Trophoblast cell (in vitro differentiated cells and primary cell): ENCODE measurements at regions not wholly inside any gene's neighbourhood (a gene's known extent, or its start where the extent isn't known, plus 50 kb on each side); places are given as distances from the start of the nearest gene placed in this dataset.

ENCODE experiments used
- DNase-seq, 2 donors: peaks; one replicate each; pipeline ENCODE4 v3.0.0-alpha.2; 2016
- H2AFZ ChIP-seq: 2 replicates; pipeline ENCODE4 v1.6.1; 2013; ENCODE audit warnings: low read length, moderate library complexity, mild to moderate bottlenecking; ENCODE audit not compliant: insufficient read depth, poor library complexity
- H2AK5ac ChIP-seq: 2 replicates; pipeline ENCODE4 v1.6.1; 2013; ENCODE audit warnings: mild to moderate bottlenecking, low read length
- H2BK120ac ChIP-seq: 2 replicates; pipeline ENCODE4 v1.6.1; 2013; ENCODE audit warnings: low read length, mild to moderate bottlenecking, moderate library complexity; ENCODE audit not compliant: insufficient read depth, poor library complexity
- H2BK12ac ChIP-seq: 2 replicates; pipeline ENCODE4 v1.6.1; 2013; ENCODE audit warnings: mild to moderate bottlenecking, low read length, moderate library complexity
- H2BK5ac ChIP-seq: 2 replicates; pipeline ENCODE4 v1.6.1; 2013; ENCODE audit warnings: low read length, low read depth, moderate library complexity, mild to moderate bottlenecking; ENCODE audit not compliant: poor library complexity
- H3K14ac ChIP-seq: 2 replicates; pipeline ENCODE4 v1.6.1; 2013; ENCODE audit warnings: mild to moderate bottlenecking, low read length
- H3K18ac ChIP-seq: 2 replicates; pipeline ENCODE4 v1.6.1; 2013; ENCODE audit warnings: mild to moderate bottlenecking, low read length
- H3K23ac ChIP-seq: 2 replicates; pipeline ENCODE4 v1.6.1; 2013; ENCODE audit warnings: low read length
- H3K27ac ChIP-seq: 2 replicates; pipeline ENCODE4 v1.5.1; 2013; ENCODE audit warnings: low read depth, mild to moderate bottlenecking, inconsistent platforms, low read length, moderate library complexity
- H3K27me3 ChIP-seq: 2 replicates; pipeline ENCODE4 v1.6.1; 2013; ENCODE audit warnings: inconsistent platforms, mild to moderate bottlenecking, low read length, moderate library complexity; ENCODE audit not compliant: insufficient read depth
- H3K36me3 ChIP-seq, 2 experiments: 1 replicate in 1 of 2; 2 replicates in 1 of 2; pipeline ENCODE4 v1.6.1; 2013; ENCODE audit warnings: low read length in 2 of 2, mild to moderate bottlenecking in 2 of 2, moderate library complexity in 1 of 2; ENCODE audit not compliant: insufficient read depth in 2 of 2, control insufficient read depth in 1 of 2
- H3K4ac ChIP-seq: 2 replicates; pipeline ENCODE4 v1.6.1; 2013; ENCODE audit warnings: low read depth, mild to moderate bottlenecking, low read length, moderate library complexity
- H3K4me1 ChIP-seq, 2 experiments: 1 replicate in 1 of 2; 2 replicates in 1 of 2; pipeline ENCODE4 v1.6.1; 2013; ENCODE audit warnings: low read length in 2 of 2, mild to moderate bottlenecking in 2 of 2, moderate library complexity in 1 of 2; ENCODE audit not compliant: insufficient read depth in 2 of 2, control insufficient read depth in 1 of 2
- H3K4me2 ChIP-seq: 2 replicates; pipeline ENCODE4 v1.6.1; 2013; ENCODE audit warnings: inconsistent platforms, mild to moderate bottlenecking, low read length, moderate library complexity
- H3K4me3 ChIP-seq: 2 replicates; pipeline ENCODE4 v1.5.1; 2013; ENCODE audit warnings: mild to moderate bottlenecking, low read depth, low read length, inconsistent platforms
- H3K79me1 ChIP-seq: one replicate; pipeline ENCODE4 v1.6.1; 2013; ENCODE audit warnings: low read length
- H3K79me2 ChIP-seq: 2 replicates; pipeline ENCODE4 v1.6.1; 2013; ENCODE audit warnings: low read length, mild to moderate bottlenecking; ENCODE audit not compliant: control insufficient read depth, insufficient read depth, poor library complexity
- H3K9ac ChIP-seq: 2 replicates; pipeline ENCODE4 v1.6.1; 2013; ENCODE audit warnings: mild to moderate bottlenecking, low read length
- H3K9me3 ChIP-seq: 2 replicates; pipeline ENCODE4 v1.6.1; 2013; ENCODE audit warnings: low read depth, mild to moderate bottlenecking, control low read depth, inconsistent platforms, low read length; ENCODE audit not compliant: insufficient read depth
- H4K12ac ChIP-seq: 2 replicates; pipeline ENCODE4 v1.6.1; 2013; ENCODE audit warnings: low read depth, mild to moderate bottlenecking, low read length, moderate library complexity
- H4K8ac ChIP-seq: 2 replicates; pipeline ENCODE4 v1.6.1; 2013; ENCODE audit warnings: low read depth, mild to moderate bottlenecking, low read length, moderate library complexity
- H4K91ac ChIP-seq: one replicate; pipeline ENCODE4 v1.6.1; 2013; ENCODE audit warnings: low read depth, mild to moderate bottlenecking, low read length, moderate library complexity
- WGBS: extraction: QIAGEN DNeasy Blood & Tissue Kit; methylation state at CpG from one replicate; pipeline ENCODE4 v1.1.7; 2013; ENCODE audit warnings: missing lambda C conversion rate; ENCODE audit not compliant: insufficient read length, insufficient coverage; ENCODE audit errors: extremely low coverage; 5-methylcytosine and 5-hydroxymethylcytosine counted together

DNA sequence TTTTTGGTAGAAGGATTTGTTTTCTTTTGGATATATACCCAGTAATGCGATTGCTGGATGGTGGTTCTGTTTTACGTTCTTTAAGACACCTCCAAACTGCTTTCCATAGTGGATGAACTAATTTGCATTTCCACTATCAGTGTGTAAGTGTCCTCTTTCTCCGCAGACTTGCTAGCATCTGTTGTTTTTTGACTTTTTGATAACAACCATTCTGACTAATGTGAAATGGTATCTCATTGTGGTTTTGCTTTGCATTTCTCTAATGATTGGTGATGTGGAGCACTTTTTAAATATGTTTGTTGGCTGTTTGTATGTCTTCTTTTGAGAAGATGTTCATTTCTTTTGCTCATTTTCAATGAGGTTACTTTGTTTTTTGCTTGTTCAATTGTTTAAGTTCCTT is 260.9 kb upstream of the CWC22 start:
- H4K12ac ChIP-seq, result no peak overlapping the region
- H3K14ac ChIP-seq, result no peak overlapping the region
- H3K4me2 ChIP-seq, result no peak overlapping the region
- no peaks in the 10 kb centered on the region for H3K27me3 ChIP-seq
- H3K9ac ChIP-seq, result no peak overlapping the region
- no peak overlapping the region for H2BK12ac ChIP-seq
- no peak overlapping the region for H4K8ac ChIP-seq
- no peak overlapping the region for H3K23ac ChIP-seq
- no peak overlapping the region for H2BK120ac ChIP-seq
- DNase-seq, result no peak
- no peaks in the 10 kb centered on the region for H3K79me2 ChIP-seq
- H2AFZ ChIP-seq, result no peak overlapping the region
- H2BK5ac ChIP-seq, result no peak overlapping the region
- no peak overlapping the region for H3K4me3 ChIP-seq
- no peak overlapping the region for H2AK5ac ChIP-seq
- no peaks in the 10 kb centered on the region for H3K4me1 ChIP-seq
- peaks cover 2% of the 10 kb centered on the region for H3K9me3 ChIP-seq
- H4K91ac ChIP-seq, result no peak overlapping the region
- no peak overlapping the region for H3K18ac ChIP-seq
- no peak overlapping the region for H3K27ac ChIP-seq
- H3K79me1 ChIP-seq, result no peaks in the 10 kb centered on the region
- no peak overlapping the region for H3K4ac ChIP-seq
- WGBS, result no CpG with 5 or more reads among the region's 3 CpGs
- no peaks in the 10 kb centered on the region for H3K36me3 ChIP-seq

DNA sequence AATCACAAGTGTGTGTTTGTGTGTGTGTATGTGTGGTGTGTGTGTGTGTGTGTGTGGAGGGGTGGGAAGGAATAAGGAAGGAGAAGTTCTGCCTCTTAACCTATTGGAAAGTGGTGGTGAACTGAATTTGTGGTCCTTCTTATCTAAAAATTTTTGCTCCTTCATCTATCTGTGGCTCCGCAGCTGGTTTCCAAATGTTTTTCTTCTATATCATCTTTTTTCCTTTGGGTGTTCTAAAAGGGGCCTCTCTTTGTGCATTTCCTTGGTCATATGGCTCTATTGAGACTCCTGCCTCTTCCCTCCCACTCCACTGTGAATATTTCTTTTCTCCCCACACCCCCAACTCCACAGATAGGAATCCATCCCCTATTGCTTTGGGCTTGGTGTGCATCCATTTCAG is 254.9 kb upstream of the CWC22 start:
- H2AFZ ChIP-seq, result no peak overlapping the region
- no peak overlapping the region for H3K4ac ChIP-seq
- WGBS, result no CpG with 5 or more reads among the region's 1 CpG
- H2BK5ac ChIP-seq, result no peak overlapping the region
- no peak overlapping the region for H3K23ac ChIP-seq
- H3K4me3 ChIP-seq, result no peak overlapping the region
- no peak overlapping the region for H4K12ac ChIP-seq
- no peaks in the 10 kb centered on the region for H3K4me1 ChIP-seq
- no peaks in the 10 kb centered on the region for H3K36me3 ChIP-seq
- no peaks in the 10 kb centered on the region for H3K27me3 ChIP-seq
- H3K14ac ChIP-seq, result no peak overlapping the region
- H3K27ac ChIP-seq, result no peak overlapping the region
- no peak for DNase-seq
- no peak overlapping the region for H4K91ac ChIP-seq
- H4K8ac ChIP-seq, result no peak overlapping the region
- H2BK120ac ChIP-seq, result no peak overlapping the region
- H3K79me2 ChIP-seq, result no peaks in the 10 kb centered on the region
- H2BK12ac ChIP-seq, result no peak overlapping the region
- H3K4me2 ChIP-seq, result no peak overlapping the region
- H3K18ac ChIP-seq, result no peak overlapping the region
- H2AK5ac ChIP-seq, result no peak overlapping the region
- H3K9me3 ChIP-seq, result no peaks in the 10 kb centered on the region
- no peak overlapping the region for H3K9ac ChIP-seq
- no peaks in the 10 kb centered on the region for H3K79me1 ChIP-seq

DNA sequence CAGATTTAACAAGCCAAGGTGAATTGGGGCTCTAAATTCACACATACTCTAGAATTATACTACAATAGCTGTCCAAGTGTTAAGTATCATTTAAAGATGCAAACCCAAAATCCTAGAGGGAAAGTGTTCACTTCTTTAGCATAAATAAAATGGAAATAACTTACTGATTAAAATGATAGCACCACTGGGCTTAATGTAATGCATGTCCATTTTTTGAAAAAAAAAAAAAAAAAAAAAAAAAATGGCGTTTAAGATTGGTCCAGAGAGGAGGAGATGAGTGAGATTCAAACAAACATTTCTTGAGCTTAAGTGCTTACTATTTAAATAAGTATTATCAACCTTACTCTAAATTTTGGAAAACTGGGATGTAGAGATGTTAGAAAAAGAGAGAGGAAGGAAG is 251.5 kb upstream of the CWC22 start:
- H3K4me3 ChIP-seq, result no peak overlapping the region
- no peak overlapping the region for H2AFZ ChIP-seq
- no peak overlapping the region for H4K91ac ChIP-seq
- H3K4ac ChIP-seq, result no peak overlapping the region
- H2BK120ac ChIP-seq, result no peak overlapping the region
- no peak overlapping the region for H2BK5ac ChIP-seq
- no peak overlapping the region for H3K14ac ChIP-seq
- DNase-seq, result no peak
- H3K4me1 ChIP-seq, result no peaks in the 10 kb centered on the region
- no peaks in the 10 kb centered on the region for H3K79me1 ChIP-seq
- no CpG with 5 or more reads among the region's 1 CpG for WGBS
- no peak overlapping the region for H4K12ac ChIP-seq
- no peak overlapping the region for H3K18ac ChIP-seq
- H2BK12ac ChIP-seq, result no peak overlapping the region
- no peaks in the 10 kb centered on the region for H3K36me3 ChIP-seq
- no peak overlapping the region for H4K8ac ChIP-seq
- H2AK5ac ChIP-seq, result no peak overlapping the region
- H3K79me2 ChIP-seq, result no peaks in the 10 kb centered on the region
- H3K23ac ChIP-seq, result no peak overlapping the region
- H3K4me2 ChIP-seq, result no peak overlapping the region
- no peak overlapping the region for H3K9ac ChIP-seq
- no peaks in the 10 kb centered on the region for H3K9me3 ChIP-seq
- no peaks in the 10 kb centered on the region for H3K27me3 ChIP-seq
- no peak overlapping the region for H3K27ac ChIP-seq

DNA sequence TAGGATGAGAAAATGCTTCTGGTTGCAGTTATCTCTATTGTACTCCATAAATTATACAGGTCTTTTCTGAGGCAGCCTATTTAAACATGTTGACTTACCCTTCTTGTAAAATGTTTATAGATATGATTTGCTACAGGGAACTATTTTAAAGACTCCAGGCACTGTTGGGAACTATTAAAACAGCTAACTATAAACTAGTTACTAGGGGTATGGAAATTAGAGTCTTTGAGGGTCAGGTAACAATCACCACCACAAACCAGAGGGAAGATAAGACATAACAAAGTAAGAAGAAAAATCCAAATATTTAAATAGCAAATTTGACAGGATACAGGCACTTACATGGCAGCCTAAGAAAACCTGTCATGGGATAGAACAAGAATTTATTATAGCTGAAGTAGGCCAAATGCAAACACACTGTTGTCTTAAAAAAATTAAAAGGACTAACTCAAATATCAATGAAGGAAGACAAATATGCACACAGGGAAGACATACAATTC is 251.0 kb upstream of the CWC22 start:
- Histone ChIP-seq H2BK120ac (no peak overlapping the region), H4K91ac (no peak overlapping the region), H4K12ac (no peak overlapping the region), H3K4me2 (no peak overlapping the region), H4K8ac (no peak overlapping the region), H2AK5ac (no peak overlapping the region), H2AFZ (no peak overlapping the region), H3K79me2 (no peaks in the 10 kb centered on the region), H3K27ac (no peak overlapping the region), H3K23ac (no peak overlapping the region), H3K4ac (no peak overlapping the region), H3K9ac (no peak overlapping the region), H3K4me1 (no peaks in the 10 kb centered on the region), H3K79me1 (no peaks in the 10 kb centered on the region), H3K14ac (no peak overlapping the region), H3K4me3 (no peak overlapping the region), H2BK12ac (no peak overlapping the region), H3K27me3 (no peaks in the 10 kb centered on the region), H3K9me3 (no peaks in the 10 kb centered on the region), H3K36me3 (no peaks in the 10 kb centered on the region), H2BK5ac (no peak overlapping the region), H3K18ac (no peak overlapping the region)
- DNase-seq, result no peak
